ENCODE measurements at regions not wholly inside any gene's neighbourhood (a gene's known extent, or its start where the extent isn't known, plus 50 kb on each side); places are given as distances from the start of the nearest gene placed in this dataset.

- TF ChIP-seq EP300 (IDR thresholded peaks at IDR 0.05; ENCODE audit: borderline replicate concordance in 1 of 2, low read depth in 1 of 2, low read length in 1 of 2): no peak
- TF ChIP-seq, protein P1, sequence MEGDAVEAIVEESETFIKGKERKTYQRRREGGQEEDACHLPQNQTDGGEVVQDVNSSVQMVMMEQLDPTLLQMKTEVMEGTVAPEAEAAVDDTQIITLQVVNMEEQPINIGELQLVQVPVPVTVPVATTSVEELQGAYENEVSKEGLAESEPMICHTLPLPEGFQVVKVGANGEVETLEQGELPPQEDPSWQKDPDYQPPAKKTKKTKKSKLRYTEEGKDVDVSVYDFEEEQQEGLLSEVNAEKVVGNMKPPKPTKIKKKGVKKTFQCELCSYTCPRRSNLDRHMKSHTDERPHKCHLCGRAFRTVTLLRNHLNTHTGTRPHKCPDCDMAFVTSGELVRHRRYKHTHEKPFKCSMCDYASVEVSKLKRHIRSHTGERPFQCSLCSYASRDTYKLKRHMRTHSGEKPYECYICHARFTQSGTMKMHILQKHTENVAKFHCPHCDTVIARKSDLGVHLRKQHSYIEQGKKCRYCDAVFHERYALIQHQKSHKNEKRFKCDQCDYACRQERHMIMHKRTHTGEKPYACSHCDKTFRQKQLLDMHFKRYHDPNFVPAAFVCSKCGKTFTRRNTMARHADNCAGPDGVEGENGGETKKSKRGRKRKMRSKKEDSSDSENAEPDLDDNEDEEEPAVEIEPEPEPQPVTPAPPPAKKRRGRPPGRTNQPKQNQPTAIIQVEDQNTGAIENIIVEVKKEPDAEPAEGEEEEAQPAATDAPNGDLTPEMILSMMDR (IDR thresholded peaks at IDR 0.05): no peak
- TF ChIP-seq RAD21 (IDR thresholded peaks at IDR 0.05; ENCODE audit: low read length): no peak
- no peak for TF ChIP-seq EZH2phosphoT487 (IDR thresholded peaks at IDR 0.05; ENCODE audit: borderline replicate concordance, low read depth)
- TF ChIP-seq YY1 (IDR thresholded peaks at IDR 0.05; ENCODE audit: low read depth): no peak
- TF ChIP-seq TAF1 (IDR thresholded peaks at IDR 0.05; ENCODE audit: borderline replicate concordance, low read depth, low read length): no peak
- TF ChIP-seq, protein P2, sequence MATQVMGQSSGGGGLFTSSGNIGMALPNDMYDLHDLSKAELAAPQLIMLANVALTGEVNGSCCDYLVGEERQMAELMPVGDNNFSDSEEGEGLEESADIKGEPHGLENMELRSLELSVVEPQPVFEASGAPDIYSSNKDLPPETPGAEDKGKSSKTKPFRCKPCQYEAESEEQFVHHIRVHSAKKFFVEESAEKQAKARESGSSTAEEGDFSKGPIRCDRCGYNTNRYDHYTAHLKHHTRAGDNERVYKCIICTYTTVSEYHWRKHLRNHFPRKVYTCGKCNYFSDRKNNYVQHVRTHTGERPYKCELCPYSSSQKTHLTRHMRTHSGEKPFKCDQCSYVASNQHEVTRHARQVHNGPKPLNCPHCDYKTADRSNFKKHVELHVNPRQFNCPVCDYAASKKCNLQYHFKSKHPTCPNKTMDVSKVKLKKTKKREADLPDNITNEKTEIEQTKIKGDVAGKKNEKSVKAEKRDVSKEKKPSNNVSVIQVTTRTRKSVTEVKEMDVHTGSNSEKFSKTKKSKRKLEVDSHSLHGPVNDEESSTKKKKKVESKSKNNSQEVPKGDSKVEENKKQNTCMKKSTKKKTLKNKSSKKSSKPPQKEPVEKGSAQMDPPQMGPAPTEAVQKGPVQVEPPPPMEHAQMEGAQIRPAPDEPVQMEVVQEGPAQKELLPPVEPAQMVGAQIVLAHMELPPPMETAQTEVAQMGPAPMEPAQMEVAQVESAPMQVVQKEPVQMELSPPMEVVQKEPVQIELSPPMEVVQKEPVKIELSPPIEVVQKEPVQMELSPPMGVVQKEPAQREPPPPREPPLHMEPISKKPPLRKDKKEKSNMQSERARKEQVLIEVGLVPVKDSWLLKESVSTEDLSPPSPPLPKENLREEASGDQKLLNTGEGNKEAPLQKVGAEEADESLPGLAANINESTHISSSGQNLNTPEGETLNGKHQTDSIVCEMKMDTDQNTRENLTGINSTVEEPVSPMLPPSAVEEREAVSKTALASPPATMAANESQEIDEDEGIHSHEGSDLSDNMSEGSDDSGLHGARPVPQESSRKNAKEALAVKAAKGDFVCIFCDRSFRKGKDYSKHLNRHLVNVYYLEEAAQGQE (IDR thresholded peaks at IDR 0.05; ENCODE audit: low read depth, low read length): no peak
- TF ChIP-seq NRF1 (IDR thresholded peaks at IDR 0.05; ENCODE audit: low read depth, low read length): no peak
- TF ChIP-seq NFIC (IDR thresholded peaks at IDR 0.05; ENCODE audit: borderline replicate concordance): no peak
Measured at GRCh38 chr21:26307640-26308039, 137.1 kb upstream of the APP start.
